ENCODE measurements at regions not wholly inside any gene's neighbourhood (a gene's known extent, or its start where the extent isn't known, plus 50 kb on each side); places are given as distances from the start of the nearest gene placed in this dataset.
"Not testable (repeated sequence)": the region's sequence is repeated elsewhere in the genome, so short reads cannot be mapped to it uniquely, and the experiment has no call there.

GRCh38 chr3:125693887-125694286 lies 98.6 kb upstream of the OSBPL11 start:
- DNase-seq (ENCODE audit: low read depth) = no peak
- Histone ChIP-seq H3K27me3 (ENCODE audit: control insufficient read depth, insufficient read depth, low read length) (no peaks in the 10 kb centered on the region), H3K4me3 (ENCODE audit: low read depth, low read length) (no peak overlapping the region), H3K36me3 (ENCODE audit: control insufficient read depth, insufficient read depth, low read length) (no peaks in the 10 kb centered on the region)
- no peak for FAIRE-seq
- no peak for TF ChIP-seq CTCF (IDR thresholded peaks at IDR 0.05; ENCODE audit: insufficient read depth, low read length, severe bottlenecking)

GRCh38 chr3:125694761-125695294 lies 99.5 kb upstream of the OSBPL11 start:
- FAIRE-seq = no peak

GRCh38 chr3:125695688-125696087 lies 100.4 kb upstream of the OSBPL11 start:
- FAIRE-seq = no peak

More at GRCh38 chr3:125694761-125695294, 99.5 kb upstream of the OSBPL11 start:
- no peak for DNase-seq (ENCODE audit: low read depth)
- no peaks in the 10 kb centered on the region for H3K27me3 ChIP-seq (ENCODE audit: control insufficient read depth, insufficient read depth, low read length)
- H3K4me3 ChIP-seq (ENCODE audit: low read depth, low read length) = no peak overlapping the region
- TF ChIP-seq CTCF (IDR thresholded peaks at IDR 0.05; ENCODE audit: insufficient read depth, low read length, severe bottlenecking) = no peak
- no peaks in the 10 kb centered on the region for H3K36me3 ChIP-seq (ENCODE audit: control insufficient read depth, insufficient read depth, low read length)

GRCh38 chr3:125697126-125697525 lies 101.8 kb upstream of the OSBPL11 start:
- not testable (repeated sequence) for H3K4me3 ChIP-seq (ENCODE audit: low read depth, low read length); DNase-seq (ENCODE audit: low read depth); H3K36me3 ChIP-seq (ENCODE audit: control insufficient read depth, insufficient read depth, low read length); FAIRE-seq; H3K27me3 ChIP-seq (ENCODE audit: control insufficient read depth, insufficient read depth, low read length)

More at GRCh38 chr3:125695688-125696087, 100.4 kb upstream of the OSBPL11 start:
- no peaks in the 10 kb centered on the region for H3K36me3 ChIP-seq (ENCODE audit: control insufficient read depth, insufficient read depth, low read length)
- no peak for TF ChIP-seq CTCF (IDR thresholded peaks at IDR 0.05; ENCODE audit: insufficient read depth, low read length, severe bottlenecking)
- no peaks in the 10 kb centered on the region for H3K27me3 ChIP-seq (ENCODE audit: control insufficient read depth, insufficient read depth, low read length)
- no peak for DNase-seq (ENCODE audit: low read depth)
- no peak overlapping the region for H3K4me3 ChIP-seq (ENCODE audit: low read depth, low read length)

GRCh38 chr3:125697979-125698640 lies 102.8 kb upstream of the OSBPL11 start:
- H3K4me3 ChIP-seq (ENCODE audit: low read depth, low read length); FAIRE-seq; H3K36me3 ChIP-seq (ENCODE audit: control insufficient read depth, insufficient read depth, low read length); H3K27me3 ChIP-seq (ENCODE audit: control insufficient read depth, insufficient read depth, low read length): not testable (repeated sequence)
- TF ChIP-seq CTCF (IDR thresholded peaks at IDR 0.05; ENCODE audit: insufficient read depth, low read length, severe bottlenecking) = peak; percentile 39
- peak; percentile 73 for DNase-seq (ENCODE audit: low read depth)

GRCh38 chr3:125715651-125716050 lies 120.4 kb upstream of the OSBPL11 start:
- no peak for FAIRE-seq
- no peak overlapping the region for H3K4me3 ChIP-seq (ENCODE audit: low read depth, low read length)
- no peak for DNase-seq (ENCODE audit: low read depth)
- H3K36me3 ChIP-seq (ENCODE audit: control insufficient read depth, insufficient read depth, low read length) = no peaks in the 10 kb centered on the region
- no peaks in the 10 kb centered on the region for H3K27me3 ChIP-seq (ENCODE audit: control insufficient read depth, insufficient read depth, low read length)
- TF ChIP-seq CTCF (IDR thresholded peaks at IDR 0.05; ENCODE audit: insufficient read depth, low read length, severe bottlenecking) = no peak

- DNase-seq (ENCODE audit: low read depth); FAIRE-seq; H3K27me3 ChIP-seq (ENCODE audit: control insufficient read depth, insufficient read depth, low read length); H3K4me3 ChIP-seq (ENCODE audit: low read depth, low read length); H3K36me3 ChIP-seq (ENCODE audit: control insufficient read depth, insufficient read depth, low read length): not testable (repeated sequence)
Observed at GRCh38 chr3:125732151-125732550, 136.9 kb upstream of the OSBPL11 start.

- not testable (repeated sequence) for FAIRE-seq; DNase-seq (ENCODE audit: low read depth); H3K36me3 ChIP-seq (ENCODE audit: control insufficient read depth, insufficient read depth, low read length); H3K4me3 ChIP-seq (ENCODE audit: low read depth, low read length); H3K27me3 ChIP-seq (ENCODE audit: control insufficient read depth, insufficient read depth, low read length)
Observed at GRCh38 chr3:125741991-125742718, 146.9 kb upstream of the OSBPL11 start.

- peak; percentile 4 for DNase-seq (ENCODE audit: low read depth)
- not testable (repeated sequence) for H3K4me3 ChIP-seq (ENCODE audit: low read depth, low read length); FAIRE-seq; H3K27me3 ChIP-seq (ENCODE audit: control insufficient read depth, insufficient read depth, low read length); H3K36me3 ChIP-seq (ENCODE audit: control insufficient read depth, insufficient read depth, low read length)
Observed at GRCh38 chr3:125742845-125743244, 147.5 kb upstream of the OSBPL11 start.
